IPS-NIHi7 (cell line): ENCODE measurements at regions not wholly inside any gene's neighbourhood (a gene's known extent, or its start where the extent isn't known, plus 50 kb on each side); places are given as distances from the start of the nearest gene placed in this dataset.

Experiments
- DNase-seq: peaks from one replicate; pipeline ENCODE4 v3.0.0; 2012; ENCODE audit warnings: mixed read lengths; ENCODE audit errors: extremely low spot score

DNA sequence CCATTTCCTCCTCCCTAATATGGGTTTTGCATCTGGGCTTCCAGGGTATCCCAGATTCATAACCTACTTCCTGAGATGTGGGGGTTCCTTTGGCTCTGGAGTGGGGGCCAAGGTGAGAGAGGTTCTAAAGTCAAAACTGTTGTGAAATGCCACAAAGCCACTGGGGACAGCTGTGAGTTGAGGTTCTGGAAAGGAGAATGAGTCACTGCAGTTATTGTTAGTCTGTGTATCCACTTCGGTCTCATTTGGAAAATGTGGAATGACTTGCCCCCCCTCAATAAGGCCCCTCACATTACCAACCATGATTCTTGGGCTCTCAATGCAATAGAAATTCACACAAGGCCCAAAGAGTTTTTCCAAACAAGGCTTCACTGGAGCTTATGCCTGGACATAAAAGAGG is 51.1 kb upstream of the LGALSL start:
- no peak for DNase-seq

DNA sequence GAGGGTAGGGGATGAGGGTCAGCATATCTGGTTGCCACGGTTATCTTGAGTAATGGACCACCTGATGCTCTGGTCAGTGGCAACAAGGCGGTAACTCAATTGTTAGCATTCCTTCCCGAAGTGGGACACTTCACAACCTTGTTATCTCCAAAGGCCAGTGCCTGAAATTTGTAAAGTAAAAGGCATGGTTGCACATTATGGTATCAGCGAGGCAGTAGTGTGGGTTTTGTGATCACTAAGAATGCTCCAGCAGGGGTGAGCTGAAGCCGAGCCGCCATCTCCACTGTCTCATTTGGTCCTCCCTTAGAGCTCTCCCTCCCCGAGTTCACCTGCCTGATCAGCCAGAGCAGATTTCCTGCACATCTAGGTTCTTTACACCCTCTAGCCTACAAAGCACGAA is 50.5 kb upstream of the LGALSL start:
- DNase-seq: no peak

DNA sequence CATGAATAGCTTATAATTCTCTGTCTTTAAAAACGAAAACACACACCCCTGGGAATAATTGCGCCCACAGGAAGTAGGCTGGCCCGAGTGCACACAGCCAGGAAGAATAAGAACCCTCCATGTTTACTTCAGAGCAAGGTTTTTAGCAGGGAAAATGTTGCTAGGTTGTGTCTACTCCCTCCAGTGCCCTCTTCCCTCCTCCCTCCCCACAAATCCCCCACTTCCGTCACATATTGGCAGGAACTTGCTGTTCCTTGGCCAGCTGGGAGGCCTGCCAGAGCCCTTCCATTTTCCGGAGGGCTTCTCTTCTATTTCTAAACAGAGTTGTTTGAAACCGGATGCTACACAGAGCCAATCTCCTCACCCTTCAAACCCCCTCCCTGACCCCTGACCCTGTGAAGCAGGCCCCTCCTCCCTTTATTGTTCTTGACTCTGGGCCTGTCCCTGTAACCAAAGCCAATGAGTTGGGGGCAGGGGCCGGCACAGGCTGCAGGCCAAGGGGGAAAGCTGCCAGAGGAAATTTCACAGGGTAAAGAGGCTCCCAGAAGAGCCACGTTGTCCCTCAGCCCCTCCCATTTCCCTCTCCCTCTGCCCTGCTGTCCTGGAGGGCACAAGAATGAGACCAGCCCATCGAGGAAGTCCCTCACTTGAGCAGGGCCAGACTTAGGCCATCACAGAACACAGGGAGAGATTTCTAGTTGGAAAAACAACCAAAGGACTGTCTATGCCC is 49.8 kb upstream of the LGALSL start:
- DNase-seq: peak; percentile 91
